ENCODE measurements at regions not wholly inside any gene's neighbourhood (a gene's known extent, or its start where the extent isn't known, plus 50 kb on each side); places are given as distances from the start of the nearest gene placed in this dataset.

DNA sequence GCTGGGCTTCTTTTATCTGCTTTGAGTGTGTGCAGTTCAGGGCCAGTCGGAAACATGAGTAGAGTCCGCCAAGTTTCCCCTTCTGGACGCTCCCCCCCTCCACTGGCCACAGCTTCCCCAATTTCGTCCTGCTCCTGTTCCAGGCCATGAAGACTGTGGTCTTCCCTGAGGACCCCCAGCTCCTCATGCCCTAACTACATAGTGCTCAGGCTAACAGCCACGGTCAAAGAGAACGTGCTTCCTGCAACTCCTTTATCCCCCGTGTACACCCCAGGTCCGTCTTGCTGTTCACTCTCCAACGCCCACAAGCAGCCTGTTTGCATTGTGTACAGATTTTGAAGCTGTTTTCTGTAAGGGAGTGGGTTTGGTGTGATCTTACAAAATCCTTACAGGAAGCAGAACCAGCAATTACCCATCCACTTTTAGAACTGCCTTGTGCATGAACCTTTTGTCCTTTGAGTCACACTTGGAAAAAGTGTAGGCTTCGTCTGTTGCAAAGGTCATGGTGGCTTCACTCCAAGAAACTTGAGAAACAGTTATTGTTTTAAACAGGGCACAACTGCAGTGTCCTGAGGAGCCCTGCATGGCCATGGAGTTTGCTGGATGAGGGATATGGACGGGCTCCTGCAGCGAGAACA, 77.0 kb upstream of the FAM20C start:
- TF ChIP-seq CTCF (IDR thresholded peaks at IDR 0.05; ENCODE audit: insufficient read depth, low read depth, low read length), result no peak
- TF ChIP-seq EZH2 (IDR thresholded peaks at IDR 0.05; ENCODE audit: insufficient read depth, low read length), result no peak
